Endothelial cell (in vitro differentiated cells): ENCODE measurements at regions not wholly inside any gene's neighbourhood (a gene's known extent, or its start where the extent isn't known, plus 50 kb on each side); places are given as distances from the start of the nearest gene placed in this dataset.

ENCODE experiments used
- DNase-seq: peaks from one replicate; pipeline ENCODE4 v3.0.0; 2021; ENCODE audit warnings: low spot score
- H3K27ac Mint-ChIP-seq: one replicate; pipeline ENCODE4 v1.8.0; 2021; ENCODE audit warnings: mixed read lengths, inconsistent platforms; ENCODE audit not compliant: unreplicated experiment
- H3K27me3 Mint-ChIP-seq: one replicate; pipeline ENCODE4 v1.8.0; 2021; ENCODE audit warnings: mild to moderate bottlenecking, moderate library complexity, mixed read lengths, inconsistent platforms; ENCODE audit not compliant: unreplicated experiment
- H3K36me3 Mint-ChIP-seq: one replicate; pipeline ENCODE4 v1.8.0; 2021; ENCODE audit warnings: mild to moderate bottlenecking, low read depth, mixed read lengths, inconsistent platforms; ENCODE audit not compliant: unreplicated experiment
- H3K4me1 Mint-ChIP-seq: one replicate; pipeline ENCODE4 v1.8.0; 2021; ENCODE audit warnings: mild to moderate bottlenecking, mixed read lengths, inconsistent platforms; ENCODE audit not compliant: unreplicated experiment
- H3K4me3 Mint-ChIP-seq: one replicate; pipeline ENCODE4 v1.8.0; 2021; ENCODE audit warnings: mild to moderate bottlenecking, mixed read lengths, inconsistent platforms; ENCODE audit not compliant: unreplicated experiment
- H3K9me3 Mint-ChIP-seq: one replicate; pipeline ENCODE4 v1.8.0; 2021; ENCODE audit warnings: mixed read lengths, inconsistent platforms; ENCODE audit not compliant: unreplicated experiment
- CTCF ChIP-seq: fragments of 200-600 bp; sonication (generic); IDR thresholded peaks from one replicate; pipeline ENCODE4 v1.5.0; 2021; ENCODE audit warnings: antibody characterized with exemption; ENCODE audit not compliant: unreplicated experiment

GRCh38 chr1:212228591-212229119 lies 56.6 kb upstream of the PPP2R5A start:
- H3K36me3 Mint-ChIP-seq: no peaks in the 10 kb centered on the region
- H3K9me3 Mint-ChIP-seq: no peaks in the 10 kb centered on the region
- no peak for DNase-seq
- H3K4me1 Mint-ChIP-seq: peaks cover 17% of the 10 kb centered on the region
- H3K4me3 Mint-ChIP-seq: no peak overlapping the region
- no peak for TF ChIP-seq CTCF
- no peak overlapping the region for H3K27ac Mint-ChIP-seq
- peaks cover 4% of the 10 kb centered on the region for H3K27me3 Mint-ChIP-seq

GRCh38 chr1:212229654-212230053 lies 55.6 kb upstream of the PPP2R5A start:
- no peak for DNase-seq
- H3K36me3 Mint-ChIP-seq: no peaks in the 10 kb centered on the region
- no peak overlapping the region for H3K27ac Mint-ChIP-seq
- H3K4me3 Mint-ChIP-seq: no peak overlapping the region
- no peaks in the 10 kb centered on the region for H3K27me3 Mint-ChIP-seq
- peaks cover 14% of the 10 kb centered on the region for H3K4me1 Mint-ChIP-seq
- H3K9me3 Mint-ChIP-seq: no peaks in the 10 kb centered on the region
- no peak for TF ChIP-seq CTCF

GRCh38 chr1:212230329-212230728 lies 54.9 kb upstream of the PPP2R5A start:
- Mint-ChIP-seq H3K4me1 (peaks cover 11% of the 10 kb centered on the region), H3K27me3 (peaks cover 5% of the 10 kb centered on the region), H3K9me3 (no peaks in the 10 kb centered on the region), H3K4me3 (no peak overlapping the region), H3K36me3 (no peaks in the 10 kb centered on the region), H3K27ac (no peak overlapping the region)
- TF ChIP-seq CTCF: no peak
- no peak for DNase-seq

GRCh38 chr1:212231372-212231771 lies 53.8 kb upstream of the PPP2R5A start:
- TF ChIP-seq CTCF: no peak
- Mint-ChIP-seq H3K4me3 (no peak overlapping the region), H3K4me1 (peaks cover under 1% of the 10 kb centered on the region), H3K27me3 (peaks cover 5% of the 10 kb centered on the region), H3K9me3 (no peaks in the 10 kb centered on the region), H3K27ac (no peak overlapping the region), H3K36me3 (no peaks in the 10 kb centered on the region)
- DNase-seq: no peak

GRCh38 chr1:212232090-212232489 lies 53.1 kb upstream of the PPP2R5A start:
- Mint-ChIP-seq H3K9me3 (no peaks in the 10 kb centered on the region), H3K27me3 (peaks cover 5% of the 10 kb centered on the region)

More at GRCh38 chr1:212232090-212232489, 53.1 kb upstream of the PPP2R5A start:
- Mint-ChIP-seq H3K27ac (no peak overlapping the region), H3K4me3 (no peak overlapping the region), H3K36me3 (no peaks in the 10 kb centered on the region), H3K4me1 (no peaks in the 10 kb centered on the region)
- no peak for DNase-seq
- no peak for TF ChIP-seq CTCF
